Eye (tissue), 1 donor: ENCODE measurements at regions not wholly inside any gene's neighbourhood (a gene's known extent, or its start where the extent isn't known, plus 50 kb on each side); places are given as distances from the start of the nearest gene placed in this dataset.

ENCODE experiments used
- DNase-seq: peaks from one replicate; pipeline ENCODE4 v3.0.0-alpha.2; 2015

DNA sequence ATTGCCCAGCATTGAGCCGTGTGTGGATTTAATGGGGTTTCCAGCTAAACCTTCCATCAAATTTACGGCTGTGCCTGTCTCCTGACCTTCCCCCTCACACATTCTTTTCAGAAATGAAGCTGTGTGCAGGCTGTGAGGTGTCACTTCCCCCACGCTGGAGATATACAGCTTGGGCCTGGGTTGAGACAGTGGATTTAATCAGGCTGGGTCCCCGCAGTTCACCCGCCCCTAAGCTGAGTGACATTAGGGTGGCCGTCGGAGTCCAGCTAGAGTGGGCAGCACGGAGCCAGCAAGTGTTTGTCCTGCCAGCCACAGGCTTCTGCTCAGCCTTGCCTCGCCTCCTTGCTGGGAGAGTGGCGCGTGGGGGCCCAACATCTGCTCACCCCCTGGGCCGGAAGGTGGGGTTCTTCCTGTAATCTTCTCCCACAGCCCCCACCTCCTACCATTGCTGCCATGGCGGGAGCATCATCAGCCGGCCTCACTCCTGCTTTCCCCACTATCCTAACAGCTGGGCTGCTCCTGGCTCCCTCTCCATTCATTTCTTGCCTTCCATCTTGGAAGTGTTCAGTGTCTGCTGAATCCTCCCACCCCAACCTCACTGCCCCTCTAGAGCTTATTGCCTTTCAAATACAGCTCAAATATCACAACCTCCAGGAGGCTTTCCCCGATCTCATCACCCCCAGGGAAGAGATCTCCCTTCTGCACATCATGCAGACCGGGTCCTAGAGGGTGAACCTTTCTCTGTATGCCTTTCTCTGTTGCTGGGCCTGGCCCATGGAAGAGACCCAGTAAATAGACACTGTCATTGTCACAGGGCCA lies 149.0 kb downstream of the GLI2 start:
- DNase-seq: no peak

DNA sequence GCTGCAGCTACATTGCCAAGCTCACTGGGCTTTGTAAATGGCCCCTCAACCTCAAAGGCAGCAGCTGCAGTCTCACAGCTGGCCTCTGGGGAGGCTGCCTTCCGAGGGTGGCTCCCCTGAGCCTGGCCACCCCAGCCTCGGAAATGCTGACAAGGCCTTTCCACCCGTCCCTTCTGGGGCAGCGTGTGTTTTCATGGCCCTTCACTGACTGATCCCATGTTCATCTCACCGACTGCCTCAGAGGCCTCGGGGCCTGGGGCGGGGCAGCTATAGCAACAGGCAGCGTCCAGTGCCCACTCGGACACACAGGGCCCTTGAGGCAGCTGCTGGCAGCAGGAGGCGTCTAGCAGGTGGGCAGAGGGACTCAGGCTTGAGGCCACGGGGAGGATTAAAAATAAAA lies 149.7 kb downstream of the GLI2 start:
- DNase-seq: no peak

DNA sequence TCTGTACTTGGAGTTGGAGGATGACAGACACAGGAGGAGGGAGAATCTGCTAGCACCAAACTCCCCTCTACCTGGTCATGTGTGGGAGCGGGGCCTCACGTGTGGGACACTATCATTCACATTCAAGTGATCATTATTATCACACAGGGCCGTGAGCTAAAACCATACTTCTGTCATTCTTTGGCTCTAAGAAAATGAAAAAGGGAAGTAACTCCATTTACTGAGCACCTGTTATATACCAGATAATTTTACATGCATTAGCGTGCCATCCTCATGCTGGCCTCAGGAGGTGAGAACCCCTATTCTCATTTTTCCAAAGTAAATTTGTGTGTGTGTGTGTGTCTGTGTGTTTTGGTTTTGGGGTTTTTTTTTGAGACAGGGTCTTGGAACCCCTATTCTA lies 150.1 kb downstream of the GLI2 start:
- no peak for DNase-seq

DNA sequence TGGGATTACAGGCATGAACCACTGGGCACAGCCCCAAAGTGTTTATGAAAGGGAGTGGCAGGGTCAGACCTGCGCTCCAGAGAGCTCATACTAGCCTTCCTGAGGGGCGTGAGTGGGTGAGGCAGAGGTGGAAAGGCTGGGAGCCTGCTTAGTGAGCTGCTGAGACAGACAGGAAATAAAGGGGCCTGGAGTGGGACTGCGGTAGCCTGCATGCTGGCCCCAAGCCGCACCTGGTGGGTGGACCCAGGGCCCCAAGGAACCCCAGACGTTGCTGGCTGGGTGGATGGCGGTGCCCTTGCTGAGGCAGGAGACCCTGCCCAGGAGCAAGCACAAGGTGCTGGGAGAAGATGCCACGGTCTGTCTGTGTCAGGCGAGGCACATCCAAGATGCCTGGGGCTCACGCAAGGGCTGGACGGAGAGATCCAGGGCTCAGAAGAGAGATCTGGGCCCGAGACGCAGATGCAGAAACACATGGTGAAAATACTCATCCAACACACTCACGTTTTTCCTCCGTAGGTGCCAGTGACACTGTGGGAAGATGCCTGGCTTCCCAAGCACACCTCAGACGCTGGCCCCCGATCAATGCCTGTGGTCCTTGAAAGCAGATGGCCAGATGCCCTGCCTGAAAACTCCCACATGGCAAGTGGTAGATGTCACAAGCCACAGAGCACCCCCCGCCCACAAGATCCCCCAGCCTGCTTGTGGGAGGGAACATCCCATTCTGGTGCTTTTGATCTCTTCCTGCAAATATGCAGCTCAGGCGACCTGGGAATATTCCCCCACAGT lies 151.1 kb downstream of the GLI2 start:
- DNase-seq: no peak

DNA sequence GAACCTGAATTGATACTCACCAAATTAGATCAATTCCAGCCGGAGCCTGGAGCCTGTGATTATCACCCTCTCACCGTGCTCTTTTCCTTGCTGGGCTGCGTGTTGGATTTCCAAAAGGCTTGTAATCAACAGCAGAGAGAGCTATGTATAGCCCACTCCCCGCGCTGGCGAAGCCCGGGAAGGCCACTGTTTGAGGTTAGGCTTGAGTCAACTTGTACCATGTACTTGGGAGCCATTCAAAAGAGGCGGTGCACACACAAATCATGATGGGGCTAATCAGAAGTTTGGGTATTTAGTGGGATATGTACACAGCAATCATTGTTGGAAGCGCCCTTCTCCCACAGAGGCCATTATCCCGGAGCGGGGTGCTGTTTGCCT lies 151.6 kb downstream of the GLI2 start:
- DNase-seq: peak; percentile 61

DNA sequence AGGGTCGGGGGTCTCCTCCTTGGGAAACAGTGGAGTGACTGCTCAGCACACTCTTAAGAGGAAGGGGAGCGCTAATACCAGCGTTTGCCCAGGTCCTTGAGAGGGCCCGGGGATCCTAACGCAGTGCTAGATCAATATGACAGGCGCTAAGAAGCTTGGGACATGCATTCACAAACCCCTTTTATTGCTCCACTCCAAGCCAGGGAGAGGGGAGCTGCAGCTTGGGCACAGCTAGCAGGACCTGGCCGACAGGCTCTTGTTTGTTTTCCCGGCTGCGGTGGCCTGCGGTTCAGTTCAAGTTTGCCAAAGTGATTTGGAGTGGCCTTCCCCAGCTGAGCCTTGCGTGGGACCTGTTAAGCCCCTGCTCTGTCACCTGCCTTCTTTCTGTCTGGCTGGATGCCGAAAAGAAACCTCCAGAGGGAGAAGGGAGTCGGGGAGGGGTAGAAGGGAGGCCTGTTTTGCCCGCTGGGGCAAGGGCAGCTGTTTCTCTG lies 152.1 kb downstream of the GLI2 start:
- peak; percentile 50 for DNase-seq

DNA sequence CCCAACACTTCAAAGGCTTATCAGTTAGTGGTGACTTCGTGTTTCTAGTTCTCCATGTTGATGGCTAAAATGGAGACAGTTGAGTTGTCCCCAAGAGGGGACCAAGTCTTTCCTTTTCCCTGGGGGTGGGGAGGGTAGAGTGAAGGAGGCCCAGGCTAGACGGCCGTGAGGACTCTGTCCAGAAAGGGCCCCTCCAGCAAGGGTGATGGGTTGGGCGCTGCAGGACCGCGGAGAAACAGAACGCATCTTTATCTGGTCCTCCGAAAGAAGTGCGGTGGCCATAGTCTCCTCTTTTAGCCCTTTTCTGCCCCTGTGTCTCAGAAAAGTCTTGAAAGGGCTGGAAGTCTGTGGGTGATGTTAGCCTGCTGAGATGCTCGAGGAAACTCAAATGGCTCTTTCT lies 153.2 kb downstream of the GLI2 start:
- DNase-seq: no peak

DNA sequence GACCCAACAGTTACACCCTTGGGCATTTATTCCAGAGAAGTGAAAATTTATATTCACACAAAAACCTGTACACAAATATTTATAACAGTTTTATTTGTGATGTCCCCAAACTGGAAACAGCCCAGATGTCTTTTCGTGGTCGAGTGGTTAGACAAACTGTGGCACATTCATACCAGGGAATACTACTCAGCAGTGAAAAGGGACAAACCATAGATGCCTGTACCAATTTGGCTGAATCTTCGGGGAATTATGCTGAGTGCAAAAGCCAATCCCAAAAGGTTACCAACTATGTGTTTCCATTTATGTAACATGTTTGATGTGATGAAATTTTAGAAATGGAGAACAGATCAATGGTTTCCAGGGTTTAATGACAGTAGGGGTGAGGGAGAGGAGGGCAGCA lies 154.3 kb downstream of the GLI2 start:
- no peak for DNase-seq

DNA sequence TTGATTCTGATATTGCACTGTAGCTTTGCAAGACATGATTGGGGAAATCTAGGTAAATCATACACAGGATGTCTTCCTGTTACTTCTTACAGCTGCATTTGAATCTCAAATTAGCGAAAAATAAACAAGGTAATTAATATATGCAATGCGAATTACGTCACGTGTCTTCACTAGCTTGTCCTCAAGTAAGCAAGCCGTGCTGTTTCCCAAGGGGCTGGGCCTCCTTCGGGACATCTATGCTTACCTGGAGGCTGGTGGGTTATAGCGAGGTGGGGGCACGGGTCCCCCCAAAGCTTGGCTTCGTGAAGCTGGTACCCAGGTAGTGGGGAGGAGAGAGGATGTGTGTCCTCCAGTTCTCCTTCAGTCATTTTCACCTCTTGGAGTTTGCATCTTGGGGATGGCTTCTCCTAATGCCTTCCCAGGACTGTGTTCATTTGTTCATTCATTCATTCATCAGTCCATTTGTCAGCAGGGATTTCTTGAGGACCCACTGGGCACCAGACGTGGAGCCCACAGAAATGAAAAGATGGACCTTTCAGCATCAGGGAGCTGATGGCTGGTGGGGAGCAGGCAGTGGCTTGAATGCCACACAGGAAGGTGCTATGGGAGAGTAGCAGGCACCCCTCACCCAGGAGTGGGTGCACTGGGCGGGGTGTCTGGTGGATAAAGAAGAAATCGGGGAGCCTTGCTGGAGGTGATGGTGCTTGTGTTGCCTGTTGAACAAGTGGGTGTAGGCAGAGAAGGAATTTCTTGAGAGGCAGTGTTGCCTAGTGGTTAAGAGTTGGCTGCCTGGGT lies 155.1 kb downstream of the GLI2 start:
- DNase-seq: no peak

DNA sequence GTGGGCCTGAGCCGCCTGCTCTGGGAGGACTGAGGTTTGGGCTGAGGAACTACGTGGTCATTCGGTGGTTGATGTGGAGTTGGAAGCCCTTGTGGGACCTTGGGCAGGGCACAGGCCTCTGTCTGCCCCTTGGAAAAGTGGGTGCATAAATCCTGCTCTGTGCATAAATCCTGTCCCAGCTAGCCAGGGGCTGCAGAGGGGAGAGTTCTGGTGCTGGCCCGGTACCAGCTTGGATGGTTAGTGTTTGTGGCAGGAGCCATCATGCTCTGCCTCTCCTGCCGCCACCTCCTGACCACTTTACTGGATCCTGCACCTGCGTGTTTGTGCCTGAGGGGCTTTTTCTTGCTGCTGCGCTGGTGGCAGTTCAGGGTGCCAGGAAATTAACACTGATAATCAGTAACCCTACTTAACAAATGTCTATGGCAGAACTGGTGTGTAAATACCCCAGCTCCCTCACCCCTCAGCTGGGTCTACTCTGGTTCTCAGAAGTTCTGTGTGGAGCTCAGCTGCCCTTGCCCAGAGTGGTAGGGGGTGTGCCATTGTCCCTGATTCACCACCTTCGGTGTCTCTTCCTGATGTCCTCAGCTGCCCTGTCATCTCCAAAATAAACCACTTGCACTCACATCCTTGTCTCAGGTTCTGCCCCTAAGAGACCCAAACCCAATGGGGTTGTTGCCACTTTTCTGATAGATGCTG lies 156.8 kb downstream of the GLI2 start:
- no peak for DNase-seq

DNA sequence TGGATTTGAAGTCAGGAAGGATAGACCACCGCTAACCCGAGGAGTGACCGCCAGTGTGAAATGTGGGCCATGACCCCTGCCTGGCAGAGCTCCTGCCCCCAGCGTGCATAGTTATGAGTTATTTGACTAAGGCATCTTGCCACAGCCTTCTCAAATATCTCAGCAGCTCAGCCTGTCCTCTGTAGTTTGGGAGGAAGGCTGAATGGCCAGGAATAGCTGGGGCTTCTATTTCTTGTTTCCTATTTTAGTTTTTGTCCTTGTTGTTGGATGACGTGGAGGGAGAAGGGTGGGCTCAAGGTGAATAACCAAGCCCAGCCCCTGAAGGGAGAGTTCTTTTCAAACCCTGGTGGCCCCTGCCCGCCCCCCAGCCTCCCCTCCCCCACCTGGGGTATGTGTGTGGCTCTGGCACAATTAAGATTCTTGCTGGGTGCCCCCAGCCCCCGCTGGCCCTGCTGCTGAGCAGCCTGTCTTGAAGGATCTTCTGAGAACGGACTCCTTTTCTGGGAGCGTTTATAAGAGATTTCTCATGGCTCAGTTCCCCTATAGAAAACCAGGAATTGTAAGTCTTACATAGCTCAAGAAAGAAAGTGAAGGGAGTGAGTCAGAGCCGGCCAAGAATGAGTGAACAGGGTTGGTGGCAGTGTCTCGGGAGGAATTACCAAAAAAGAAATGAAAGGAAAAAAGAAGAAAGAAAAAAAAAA lies 157.4 kb downstream of the GLI2 start:
- peak; percentile 88 for DNase-seq

DNA sequence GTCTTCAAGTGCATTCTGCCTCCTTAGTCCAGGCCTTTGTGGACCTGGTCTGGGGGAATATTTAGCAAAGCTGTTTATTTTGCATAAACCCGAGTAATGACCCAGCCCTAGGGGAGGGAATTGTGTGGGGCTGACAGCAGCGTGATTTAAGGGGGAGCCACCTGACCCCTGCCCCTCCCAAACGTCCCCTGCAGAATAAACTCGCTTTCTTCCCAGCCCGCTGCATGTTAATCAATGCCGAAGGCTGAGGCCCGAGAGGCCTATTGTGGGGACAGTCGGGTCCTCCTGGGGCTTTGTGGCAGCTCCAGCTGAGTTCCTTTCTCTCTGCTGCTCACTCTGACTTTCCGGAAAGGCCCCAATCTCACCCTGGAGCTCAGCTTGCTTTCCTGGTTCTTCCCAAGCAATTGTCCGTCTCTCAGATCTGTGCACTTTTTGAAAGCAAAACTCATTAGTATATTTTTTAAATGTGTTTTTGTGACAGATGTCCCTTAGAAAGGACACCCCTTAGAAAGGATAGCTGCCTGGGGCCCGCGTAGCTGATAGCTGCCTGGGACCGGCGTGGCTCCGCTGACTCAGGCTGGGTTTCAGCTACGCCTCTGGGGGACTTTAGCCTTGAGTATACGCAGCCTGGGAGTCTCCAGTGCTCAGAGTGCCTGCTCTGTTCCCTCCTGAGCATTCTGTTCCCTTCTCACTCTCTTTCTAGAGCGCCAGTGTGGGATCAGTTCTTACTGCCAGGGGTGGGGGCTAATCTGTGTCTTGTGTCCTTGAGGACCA lies 158.3 kb downstream of the GLI2 start:
- peak; percentile 91 for DNase-seq

DNA sequence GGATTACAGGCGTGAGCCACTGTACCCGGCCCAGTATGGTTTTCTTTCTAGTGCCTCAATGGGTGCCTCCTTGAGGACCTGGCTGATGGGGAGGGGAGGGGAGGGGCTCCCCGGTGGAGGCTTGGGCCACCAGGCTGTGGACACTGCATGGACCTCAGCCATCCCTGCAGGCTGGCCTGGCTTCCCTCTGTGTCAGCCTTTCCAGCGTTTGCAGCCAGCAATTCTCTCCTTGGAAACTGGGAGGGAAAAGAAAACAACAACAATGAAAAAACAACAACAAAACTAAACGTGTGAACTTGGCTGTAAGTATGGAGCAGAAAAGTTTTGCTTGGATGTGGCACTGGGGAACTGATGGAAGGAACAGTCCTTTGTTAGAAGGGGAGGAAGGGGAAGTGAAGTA lies 159.3 kb downstream of the GLI2 start:
- no peak for DNase-seq

DNA sequence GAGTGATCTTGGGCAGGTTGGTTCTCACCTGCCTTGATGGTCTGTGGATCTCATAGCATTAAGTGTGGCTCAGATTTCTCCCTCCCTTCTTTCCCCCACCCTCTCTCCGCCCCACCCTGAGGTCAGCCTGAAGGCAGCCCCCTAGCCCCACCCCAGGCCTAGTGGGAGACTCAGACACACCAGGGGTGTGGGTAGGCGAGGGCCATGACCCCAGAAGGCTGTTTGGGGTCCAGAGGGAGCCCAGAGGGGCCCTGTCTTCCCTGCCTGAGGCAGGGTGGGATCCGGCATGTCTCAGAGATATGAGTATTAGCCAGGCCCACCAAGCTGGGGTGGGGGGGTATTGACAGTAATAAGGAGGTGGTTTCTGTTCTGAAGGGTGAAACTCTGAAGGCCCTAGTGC lies 160.5 kb downstream of the GLI2 start:
- DNase-seq: no peak

DNA sequence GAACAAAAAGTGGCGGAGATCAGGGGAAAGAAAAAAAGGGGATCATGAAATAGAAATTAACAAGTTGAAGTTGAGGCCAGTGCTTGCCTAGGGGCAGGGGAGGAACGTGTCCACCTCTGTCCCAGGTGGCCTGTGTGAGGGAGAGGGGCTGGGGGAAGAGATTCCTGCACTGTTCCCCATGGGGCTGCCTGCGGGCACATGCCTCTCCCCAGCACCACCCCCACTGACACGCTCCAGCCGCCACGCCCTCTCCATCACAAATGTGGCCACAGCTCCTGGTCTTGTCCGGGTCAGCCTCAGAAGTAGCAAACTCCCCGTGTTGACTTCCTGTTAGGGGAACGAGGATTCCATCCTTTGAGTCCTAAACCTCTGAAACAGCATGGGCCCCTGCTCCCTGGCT lies 161.2 kb downstream of the GLI2 start:
- DNase-seq: no peak

DNA sequence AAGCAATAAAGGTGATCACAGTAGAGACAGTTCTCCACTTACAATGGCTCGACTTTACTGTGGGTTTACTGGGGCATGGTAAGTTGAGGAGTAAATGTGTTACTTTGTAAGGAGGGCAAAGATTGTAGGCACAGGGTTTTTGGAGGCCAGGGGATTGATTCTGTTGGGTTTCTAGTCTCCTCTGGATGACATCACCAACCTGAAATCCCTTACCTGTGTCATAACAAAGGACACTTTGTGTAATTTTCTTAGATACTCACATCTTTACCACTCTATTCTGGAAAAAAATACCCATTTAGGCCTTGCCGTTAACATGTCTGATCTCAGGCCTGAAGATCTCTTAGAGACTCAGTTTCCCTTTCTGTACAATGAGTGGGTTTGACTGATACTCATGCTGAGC lies 161.7 kb downstream of the GLI2 start:
- DNase-seq: no peak

DNA sequence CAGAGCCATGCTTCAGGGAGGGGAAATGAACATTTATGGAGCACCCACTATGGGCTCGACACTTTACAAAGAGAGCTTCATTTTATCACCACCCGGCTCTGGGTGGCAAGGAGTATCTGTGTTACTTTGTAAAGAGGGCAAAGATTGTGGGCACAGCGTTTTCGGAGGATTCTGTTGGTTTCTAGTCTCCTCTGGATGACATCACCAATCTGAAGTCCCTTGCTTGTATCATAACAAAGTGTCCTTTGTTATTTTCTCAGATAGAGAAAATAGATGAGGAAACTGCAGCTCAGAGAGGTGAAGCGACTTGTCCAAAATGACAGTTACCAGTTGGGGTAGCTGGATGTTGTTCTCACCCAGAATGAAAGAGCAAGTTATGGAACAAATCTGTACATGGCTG lies 162.8 kb downstream of the GLI2 start:
- no peak for DNase-seq

DNA sequence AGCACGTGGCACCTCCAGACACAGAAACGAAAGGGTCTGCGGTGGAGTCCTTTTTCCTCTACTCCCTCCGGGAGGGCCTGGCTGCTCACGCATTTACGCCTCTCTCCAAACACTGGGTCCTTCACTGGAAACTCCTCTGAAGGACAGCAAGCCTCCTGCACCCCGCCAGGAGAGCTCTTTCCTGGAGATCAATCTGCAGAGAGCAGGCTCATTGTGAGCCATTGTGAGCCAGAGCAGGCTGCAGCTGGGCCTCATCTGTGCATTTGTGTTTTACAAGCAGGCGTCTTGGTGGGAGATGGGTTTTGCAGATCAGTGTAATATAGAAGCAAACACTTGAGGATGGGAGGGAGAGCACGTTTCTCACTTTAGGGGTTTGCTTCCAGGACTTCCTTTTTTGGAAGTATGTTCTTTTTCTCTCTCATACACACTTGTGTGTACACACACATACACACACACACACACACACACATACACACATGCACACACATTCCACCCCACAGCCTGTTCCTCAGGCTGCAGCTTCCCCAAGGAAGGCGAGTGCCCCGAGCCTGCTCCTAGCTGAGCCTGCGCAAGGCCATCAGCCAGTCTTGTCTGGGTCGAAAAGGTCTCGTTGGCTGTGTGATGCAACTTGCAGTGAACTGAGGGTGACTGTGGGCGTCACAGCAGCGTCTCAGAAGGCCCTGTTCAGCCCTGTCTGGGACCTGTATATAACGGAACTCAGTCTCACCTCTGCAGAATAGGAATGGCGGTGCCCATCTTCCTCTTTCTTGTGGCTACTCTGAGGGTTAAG lies 163.5 kb downstream of the GLI2 start:
- DNase-seq: peak; percentile 78

DNA sequence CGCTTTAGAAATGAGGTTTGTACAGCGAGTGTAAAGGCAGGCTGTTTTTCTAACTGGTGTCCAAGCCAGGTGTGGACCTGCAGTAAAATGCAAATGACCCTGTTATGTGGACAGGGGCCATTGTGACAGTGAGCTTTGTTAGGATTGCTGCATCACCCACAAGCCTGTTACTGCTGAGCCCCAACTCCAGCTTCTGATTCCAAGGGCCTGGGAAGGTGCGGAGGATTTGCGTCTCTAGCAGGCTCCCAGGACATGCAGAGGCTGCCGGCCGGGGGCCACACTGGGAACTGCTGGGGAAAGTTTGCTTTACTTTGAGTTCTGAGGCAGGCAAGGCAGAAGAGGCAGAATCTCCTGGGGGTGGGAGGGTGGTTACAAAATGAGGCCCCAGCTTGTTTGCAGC lies 164.1 kb downstream of the GLI2 start:
- no peak for DNase-seq

DNA sequence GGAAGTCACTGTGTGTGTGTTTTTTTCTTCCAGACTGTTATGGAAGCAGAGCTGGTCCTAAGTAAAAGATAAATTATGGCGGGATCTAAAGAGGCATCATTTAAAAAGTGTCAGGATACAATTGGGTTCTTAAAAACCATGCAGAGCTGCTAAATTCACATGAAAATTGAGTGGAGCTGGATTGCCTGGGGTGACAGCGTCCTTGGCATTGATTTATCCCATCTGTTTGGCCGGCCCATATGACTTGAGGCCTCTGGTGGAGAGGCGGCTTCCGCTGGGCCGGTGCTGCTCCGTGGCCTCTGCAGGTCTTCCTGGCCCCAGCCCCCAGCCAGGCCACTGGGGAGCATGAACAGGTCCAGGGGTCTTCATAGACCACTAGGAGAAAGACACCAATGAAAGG lies 165.5 kb downstream of the GLI2 start:
- DNase-seq: no peak

DNA sequence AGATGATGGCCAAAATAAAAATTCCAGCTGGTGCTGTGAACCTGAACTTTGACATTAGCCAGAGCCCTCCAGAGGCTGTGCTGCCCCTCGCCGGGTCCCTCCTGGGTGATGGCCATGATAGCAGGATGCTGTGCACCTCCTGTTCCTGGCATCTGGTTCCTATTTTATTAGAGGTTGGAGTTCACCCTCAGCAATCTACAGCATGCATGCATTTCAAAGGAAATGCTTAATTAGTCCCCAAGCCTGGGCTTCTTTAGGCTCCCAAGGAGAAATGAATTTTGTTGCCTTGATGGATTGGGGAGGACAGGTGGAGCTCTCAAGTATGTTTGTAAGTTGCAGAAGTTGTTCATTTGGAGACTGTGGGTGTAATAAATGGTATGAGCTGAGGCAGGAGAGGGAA lies 166.9 kb downstream of the GLI2 start:
- no peak for DNase-seq
